ENCODE measurements at regions not wholly inside any gene's neighbourhood (a gene's known extent, or its start where the extent isn't known, plus 50 kb on each side); places are given as distances from the start of the nearest gene placed in this dataset.

GRCh38 chr2:230600285-230600684 is 112.4 kb upstream of the CAB39 start:
- Histone ChIP-seq H3K9ac (ENCODE audit: insufficient read depth, low read length) (no peak overlapping the region), H4K20me1 (ENCODE audit: control insufficient read depth, extremely low read depth, insufficient read depth, low read length) (no peaks in the 10 kb centered on the region), H3K9me3 (ENCODE audit: control insufficient read depth, insufficient read depth, low read depth, low read length) (no peaks in the 10 kb centered on the region), H3K27ac (ENCODE audit: insufficient read depth, low read length) (no peak overlapping the region), H3K4me3 (replicated peaks in 1 of 4; ENCODE audit: control extremely low read depth in 1 of 4, insufficient read depth in 1 of 4, low read depth in 3 of 4, low read length in 4 of 4) (no peak overlapping the region), H3K36me3 (ENCODE audit: control insufficient read depth, insufficient read depth, low read length) (no peaks in the 10 kb centered on the region), H3K79me2 (ENCODE audit: control insufficient read depth, insufficient read depth, low read length) (no peaks in the 10 kb centered on the region), H2AFZ (ENCODE audit: low read length) (no peak overlapping the region), H3K4me1 (ENCODE audit: control insufficient read depth, extremely low read depth, insufficient read depth, low read length) (no peaks in the 10 kb centered on the region), H3K4me2 (ENCODE audit: extremely low read depth, insufficient read depth, low read length) (no peak overlapping the region), H3K27me3 (ENCODE audit: control insufficient read depth, insufficient read depth, low read length) (no peaks in the 10 kb centered on the region)
- no peak for DNase-seq (ENCODE audit: low read depth in 2 of 2)
- TF ChIP-seq CTCF (conservative IDR thresholded peaks at IDR 0.05 in 1 of 2, IDR thresholded peaks at IDR 0.05 in 1 of 2; ENCODE audit: low read depth in 1 of 2, low read length in 2 of 2) (no peak), EZH2 (IDR thresholded peaks at IDR 0.05; ENCODE audit: low read length, missing control alignments) (no peak)

GRCh38 chr2:230600881-230601280 is 111.8 kb upstream of the CAB39 start:
- Histone ChIP-seq H3K27me3 (ENCODE audit: control insufficient read depth, insufficient read depth, low read length) (no peaks in the 10 kb centered on the region), H3K9ac (ENCODE audit: insufficient read depth, low read length) (no peak overlapping the region), H3K9me3 (ENCODE audit: control insufficient read depth, insufficient read depth, low read depth, low read length) (no peaks in the 10 kb centered on the region), H2AFZ (ENCODE audit: low read length) (no peak overlapping the region), H3K79me2 (ENCODE audit: control insufficient read depth, insufficient read depth, low read length) (no peaks in the 10 kb centered on the region), H3K4me2 (ENCODE audit: extremely low read depth, insufficient read depth, low read length) (no peak overlapping the region), H4K20me1 (ENCODE audit: control insufficient read depth, extremely low read depth, insufficient read depth, low read length) (no peaks in the 10 kb centered on the region), H3K36me3 (ENCODE audit: control insufficient read depth, insufficient read depth, low read length) (no peaks in the 10 kb centered on the region), H3K27ac (ENCODE audit: insufficient read depth, low read length) (no peak overlapping the region), H3K4me1 (ENCODE audit: control insufficient read depth, extremely low read depth, insufficient read depth, low read length) (no peaks in the 10 kb centered on the region), H3K4me3 (replicated peaks in 1 of 4; ENCODE audit: control extremely low read depth in 1 of 4, insufficient read depth in 1 of 4, low read depth in 3 of 4, low read length in 4 of 4) (no peak overlapping the region)
- DNase-seq (ENCODE audit: low read depth in 2 of 2) = no peak
- TF ChIP-seq CTCF (conservative IDR thresholded peaks at IDR 0.05 in 1 of 2, IDR thresholded peaks at IDR 0.05 in 1 of 2; ENCODE audit: low read depth in 1 of 2, low read length in 2 of 2) = no peak
- TF ChIP-seq EZH2 (IDR thresholded peaks at IDR 0.05; ENCODE audit: low read length, missing control alignments) = no peak

GRCh38 chr2:230601510-230601909 is 111.1 kb upstream of the CAB39 start:
- no peaks in the 10 kb centered on the region for H3K36me3 ChIP-seq (ENCODE audit: control insufficient read depth, insufficient read depth, low read length)
- no peaks in the 10 kb centered on the region for H3K4me1 ChIP-seq (ENCODE audit: control insufficient read depth, extremely low read depth, insufficient read depth, low read length)
- TF ChIP-seq CTCF (conservative IDR thresholded peaks at IDR 0.05 in 1 of 2, IDR thresholded peaks at IDR 0.05 in 1 of 2; ENCODE audit: low read depth in 1 of 2, low read length in 2 of 2) (no peak), EZH2 (IDR thresholded peaks at IDR 0.05; ENCODE audit: low read length, missing control alignments) (no peak)
- H3K4me3 ChIP-seq (replicated peaks in 1 of 4; ENCODE audit: control extremely low read depth in 1 of 4, insufficient read depth in 1 of 4, low read depth in 3 of 4, low read length in 4 of 4) = no peak overlapping the region
- H3K27ac ChIP-seq (ENCODE audit: insufficient read depth, low read length) = no peak overlapping the region
- DNase-seq (ENCODE audit: low read depth in 2 of 2) = no peak
- H3K9me3 ChIP-seq (ENCODE audit: control insufficient read depth, insufficient read depth, low read depth, low read length) = no peaks in the 10 kb centered on the region
- H2AFZ ChIP-seq (ENCODE audit: low read length) = no peak overlapping the region
- no peaks in the 10 kb centered on the region for H3K27me3 ChIP-seq (ENCODE audit: control insufficient read depth, insufficient read depth, low read length)
- H3K79me2 ChIP-seq (ENCODE audit: control insufficient read depth, insufficient read depth, low read length) = no peaks in the 10 kb centered on the region
- no peaks in the 10 kb centered on the region for H4K20me1 ChIP-seq (ENCODE audit: control insufficient read depth, extremely low read depth, insufficient read depth, low read length)
- no peak overlapping the region for H3K9ac ChIP-seq (ENCODE audit: insufficient read depth, low read length)
- H3K4me2 ChIP-seq (ENCODE audit: extremely low read depth, insufficient read depth, low read length) = no peak overlapping the region

Data from fibroblast of lung (primary cell).